Stimulated activated CD8-positive, alpha-beta memory T cell treated with anti-CD3 and anti-CD28 coated beads, Interleukin-7, amount 100 ng/mL, for 1 hour (primary cell): ENCODE measurements at regions not wholly inside any gene's neighbourhood (a gene's known extent, or its start where the extent isn't known, plus 50 kb on each side); places are given as distances from the start of the nearest gene placed in this dataset.

Experiments used
- DNase-seq, 2 donors: peaks; one replicate each; pipeline ENCODE4 v3.0.0-alpha.2; 2020; ENCODE audit warnings: low read depth in 2 of 2

GRCh38 chr3:106213954-106214353 lies 345.1 kb upstream of the CBLB start:
- DNase-seq = no peak

GRCh38 chr3:106214641-106215040 lies 345.8 kb upstream of the CBLB start:
- DNase-seq = no peak

- DNase-seq = no peak
Measured at GRCh38 chr3:106215047-106215446, 346.2 kb upstream of the CBLB start.

GRCh38 chr3:106217745-106218144 lies 348.9 kb upstream of the CBLB start:
- no peak for DNase-seq

- DNase-seq = no peak
Measured at GRCh38 chr3:106227068-106227467, 358.3 kb upstream of the CBLB start.

- DNase-seq = no peak
Measured at GRCh38 chr3:106228271-106228670, 359.5 kb upstream of the CBLB start.

- no peak for DNase-seq
Measured at GRCh38 chr3:106229495-106230278, 360.9 kb upstream of the CBLB start.

GRCh38 chr3:106231086-106231485 lies 362.3 kb upstream of the CBLB start:
- no peak for DNase-seq

GRCh38 chr3:106232956-106233355 lies 364.1 kb upstream of the CBLB start:
- DNase-seq = no peak

GRCh38 chr3:106239195-106239697 lies 370.4 kb upstream of the CBLB start:
- DNase-seq = no peak

GRCh38 chr3:106241593-106241992 lies 372.8 kb upstream of the CBLB start:
- no peak for DNase-seq

- no peak for DNase-seq
Measured at GRCh38 chr3:106242781-106243180, 374.0 kb upstream of the CBLB start.

GRCh38 chr3:106245400-106245799 lies 376.6 kb upstream of the CBLB start:
- DNase-seq = no peak

- no peak for DNase-seq
Measured at GRCh38 chr3:106247902-106248684, 379.3 kb upstream of the CBLB start.

- no peak for DNase-seq
Measured at GRCh38 chr3:106249159-106249558, 380.3 kb upstream of the CBLB start.

- no peak for DNase-seq
Measured at GRCh38 chr3:106249981-106250380, 381.2 kb upstream of the CBLB start.

GRCh38 chr3:106251160-106251892 lies 382.5 kb upstream of the CBLB start:
- no peak for DNase-seq

GRCh38 chr3:106255870-106256248 lies 387.0 kb upstream of the CBLB start:
- DNase-seq = no peak

GRCh38 chr3:106256249-106256957 lies 387.6 kb upstream of the CBLB start:
- DNase-seq = no peak

GRCh38 chr3:106257172-106257571 lies 388.4 kb upstream of the CBLB start:
- DNase-seq = no peak

- no peak for DNase-seq
Measured at GRCh38 chr3:106261396-106261795, 392.6 kb upstream of the CBLB start.
